ENCODE measurements at regions not wholly inside any gene's neighbourhood (a gene's known extent, or its start where the extent isn't known, plus 50 kb on each side); places are given as distances from the start of the nearest gene placed in this dataset.

- no peaks in the 10 kb centered on the region for H3K79me2 ChIP-seq (ENCODE audit: control insufficient read depth, insufficient read depth, low read length)
- no peaks in the 10 kb centered on the region for H3K9me3 ChIP-seq (ENCODE audit: control insufficient read depth, low read depth, low read length)
- H3K9me1 ChIP-seq (ENCODE audit: control insufficient read depth, extremely low read depth, insufficient read depth, low read length): no peaks in the 10 kb centered on the region
- no peak for DNase-seq (ENCODE audit: low read depth, low spot score)
- no peak overlapping the region for H3K4me3 ChIP-seq (ENCODE audit: control insufficient read depth in 2 of 3, extremely low read depth in 1 of 3, insufficient read depth in 2 of 3, low read depth in 1 of 3, low read length in 3 of 3)
- no peaks in the 10 kb centered on the region for H4K20me1 ChIP-seq (ENCODE audit: control insufficient read depth, extremely low read depth, insufficient read depth, low read length)
- no peak for TF ChIP-seq EZH2 (IDR thresholded peaks at IDR 0.05; ENCODE audit: low read length)
- TF ChIP-seq CTCF (optimal IDR thresholded peaks at IDR 0.05 in 1 of 3, IDR thresholded peaks at IDR 0.05 in 1 of 3, conservative IDR thresholded peaks at IDR 0.05 in 1 of 3; ENCODE audit: extremely low read depth in 1 of 3, insufficient read depth in 2 of 3, low read length in 3 of 3): no peak
- no peaks in the 10 kb centered on the region for H3K27me3 ChIP-seq (ENCODE audit: control insufficient read depth, extremely low read depth, insufficient read depth, low read length)
- no peaks in the 10 kb centered on the region for H3K36me3 ChIP-seq (ENCODE audit: control insufficient read depth in 2 of 2, extremely low read depth in 1 of 2, insufficient read depth in 2 of 2, low read length in 2 of 2)
- peaks cover 15% of the 10 kb centered on the region for H3K4me1 ChIP-seq (ENCODE audit: control insufficient read depth, extremely low read depth, insufficient read depth, low read length)
- peak overlapping the region; percentile 61 for H3K27ac ChIP-seq (ENCODE audit: control insufficient read depth, insufficient read depth, low read length)
- dilution Hi-C loops (cut with MboI; ENCODE audit: extremely low pct_ligation_motif_present, low sequenced_read_pairs): no loop called here
- H2AFZ ChIP-seq (ENCODE audit: control insufficient read depth, low read length): no peak overlapping the region
- no peak overlapping the region for H3K9ac ChIP-seq (ENCODE audit: control insufficient read depth, extremely low read depth, insufficient read depth, low read length)
- no peak for FAIRE-seq
- peak overlapping the region; percentile 17 for H3K4me2 ChIP-seq (ENCODE audit: control insufficient read depth, extremely low read depth, insufficient read depth, low read depth, low read length)
These were observed 471.1 kb upstream of the MPDZ start for GRCh38 chr9:13750639-13751038.

GRCh38 chr9:13750061-13750460 lies 470.6 kb upstream of the MPDZ start:
- Histone ChIP-seq H3K4me1 (ENCODE audit: control insufficient read depth, extremely low read depth, insufficient read depth, low read length) (peaks cover 15% of the 10 kb centered on the region), H3K4me2 (ENCODE audit: control insufficient read depth, extremely low read depth, insufficient read depth, low read depth, low read length) (no peak overlapping the region), H3K9ac (ENCODE audit: control insufficient read depth, extremely low read depth, insufficient read depth, low read length) (no peak overlapping the region), H3K27ac (ENCODE audit: control insufficient read depth, insufficient read depth, low read length) (no peak overlapping the region), H3K4me3 (ENCODE audit: control insufficient read depth in 2 of 3, extremely low read depth in 1 of 3, insufficient read depth in 2 of 3, low read depth in 1 of 3, low read length in 3 of 3) (no peak overlapping the region), H2AFZ (ENCODE audit: control insufficient read depth, low read length) (no peak overlapping the region), H3K79me2 (ENCODE audit: control insufficient read depth, insufficient read depth, low read length) (no peaks in the 10 kb centered on the region), H3K36me3 (ENCODE audit: control insufficient read depth in 2 of 2, extremely low read depth in 1 of 2, insufficient read depth in 2 of 2, low read length in 2 of 2) (no peaks in the 10 kb centered on the region), H3K9me1 (ENCODE audit: control insufficient read depth, extremely low read depth, insufficient read depth, low read length) (no peaks in the 10 kb centered on the region), H4K20me1 (ENCODE audit: control insufficient read depth, extremely low read depth, insufficient read depth, low read length) (no peaks in the 10 kb centered on the region), H3K27me3 (ENCODE audit: control insufficient read depth, extremely low read depth, insufficient read depth, low read length) (no peaks in the 10 kb centered on the region), H3K9me3 (ENCODE audit: control insufficient read depth, low read depth, low read length) (no peaks in the 10 kb centered on the region)
- FAIRE-seq (peak; percentile 96), DNase-seq (ENCODE audit: low read depth, low spot score) (peak; percentile 59)
- TF ChIP-seq CTCF (optimal IDR thresholded peaks at IDR 0.05 in 1 of 3, IDR thresholded peaks at IDR 0.05 in 1 of 3, conservative IDR thresholded peaks at IDR 0.05 in 1 of 3; ENCODE audit: extremely low read depth in 1 of 3, insufficient read depth in 2 of 3, low read length in 3 of 3) (no peak), EZH2 (IDR thresholded peaks at IDR 0.05; ENCODE audit: low read length) (no peak)
- dilution Hi-C loops (cut with MboI; ENCODE audit: extremely low pct_ligation_motif_present, low sequenced_read_pairs): no loop called here

All from keratinocyte (primary cell).